Smooth muscle cell (in vitro differentiated cells): ENCODE measurements at regions not wholly inside any gene's neighbourhood (a gene's known extent, or its start where the extent isn't known, plus 50 kb on each side); places are given as distances from the start of the nearest gene placed in this dataset.

ENCODE experiments used
- DNase-seq: peaks from one replicate; lab custom pipeline; 2025; ENCODE audit not compliant: unreplicated experiment; lab: John Stamatoyannopoulos, UW
- H2AFZ ChIP-seq: fragments of 200-600 bp; sonication (generic); 2 replicates; pipeline ENCODE4 v1.6.0; 2016; ENCODE audit warnings: antibody characterized with exemption, low read depth, mild to moderate bottlenecking
- H3F3A ChIP-seq: fragments of 200-600 bp; sonication (generic); 2 replicates; pipeline ENCODE4 v1.6.0; 2017; ENCODE audit warnings: antibody characterized with exemption, low read depth
- H3K27ac ChIP-seq: fragments of 200-600 bp; sonication (generic); 2 replicates; pipeline ENCODE4 v1.5.1; 2016; ENCODE audit warnings: low read depth, mild to moderate bottlenecking
- H3K27me3 ChIP-seq: fragments of 200-600 bp; sonication (generic); 2 replicates; pipeline ENCODE4 v1.6.1; 2016; ENCODE audit warnings: low read depth, mild to moderate bottlenecking
- H3K36me3 ChIP-seq: fragments of 200-600 bp; sonication (generic); 2 replicates; pipeline ENCODE4 v1.5.1; 2016; ENCODE audit warnings: low read depth
- H3K4me1 ChIP-seq: fragments of 200-600 bp; sonication (generic); 2 replicates; pipeline ENCODE4 v1.5.1; 2016; ENCODE audit warnings: low read depth
- H3K4me2 ChIP-seq: fragments of 200-600 bp; sonication (generic); 2 replicates; pipeline ENCODE4 v1.6.0; 2016; ENCODE audit warnings: mild to moderate bottlenecking
- H3K4me3 ChIP-seq: fragments of 200-600 bp; sonication (generic); 2 replicates; pipeline ENCODE4 v1.5.1; 2016; ENCODE audit warnings: mild to moderate bottlenecking
- H3K79me2 ChIP-seq: fragments of 200-600 bp; sonication (generic); 2 replicates; pipeline ENCODE4 v1.6.0; 2016; ENCODE audit warnings: low read depth, mild to moderate bottlenecking
- H3K9ac ChIP-seq: fragments of 200-600 bp; sonication (generic); 2 replicates; pipeline ENCODE4 v1.6.0; 2016; ENCODE audit warnings: low read depth
- H3K9me3 ChIP-seq: fragments of 200-600 bp; sonication (generic); replicated peaks from 2 replicates; pipeline ENCODE4 v1.5.1; 2016; ENCODE audit warnings: low read depth
- H4K20me1 ChIP-seq: fragments of 200-600 bp; sonication (generic); 2 replicates; pipeline ENCODE4 v1.6.0; 2016; ENCODE audit warnings: low read depth
- CTCF ChIP-seq: fragments of 200-600 bp; sonication (generic); IDR thresholded peaks from 2 replicates; pipeline ENCODE4 v1.5.1; 2017; ENCODE audit warnings: borderline replicate concordance, mild to moderate bottlenecking, antibody characterized with exemption; ENCODE audit not compliant: insufficient read depth, poor library complexity, severe bottlenecking
- WGBS: methylation state at CpG from one replicate; pipeline ENCODE4 v1.1.7; 2016; ENCODE audit warnings: low lambda C conversion rate; 5-methylcytosine and 5-hydroxymethylcytosine counted together

- no peak overlapping the region for H2AFZ ChIP-seq
- H3K27ac ChIP-seq = no peak overlapping the region
- H3K4me1 ChIP-seq = no peaks in the 10 kb centered on the region
- no peaks in the 10 kb centered on the region for H3K79me2 ChIP-seq
- H3K4me3 ChIP-seq = no peak overlapping the region
- no peak overlapping the region for H3K4me2 ChIP-seq
- no peak overlapping the region for H3K9ac ChIP-seq
- no peak for TF ChIP-seq CTCF
- no peaks in the 10 kb centered on the region for H4K20me1 ChIP-seq
- H3F3A ChIP-seq = no peaks in the 10 kb centered on the region
- WGBS = 76% methylated on average over 8 of the region's 8 CpGs
- H3K27me3 ChIP-seq = peaks cover 4% of the 10 kb centered on the region
- no peaks in the 10 kb centered on the region for H3K9me3 ChIP-seq
- DNase-seq = no peak
- H3K36me3 ChIP-seq = no peaks in the 10 kb centered on the region
These were observed 321.5 kb downstream of the NFIB start for GRCh38 chr9:13992138-13993088.

GRCh38 chr9:13991395-13991794, 322.5 kb downstream of the NFIB start:
- no peak overlapping the region for H3K9ac ChIP-seq
- no peaks in the 10 kb centered on the region for H3K79me2 ChIP-seq
- H3K4me2 ChIP-seq = no peak overlapping the region
- H3F3A ChIP-seq = no peaks in the 10 kb centered on the region
- no peak overlapping the region for H3K4me3 ChIP-seq
- no peaks in the 10 kb centered on the region for H3K36me3 ChIP-seq
- 94% methylated on average over 1 of the region's 1 CpG for WGBS
- no peak for TF ChIP-seq CTCF
- peaks cover 4% of the 10 kb centered on the region for H3K27me3 ChIP-seq
- no peak for DNase-seq
- H4K20me1 ChIP-seq = no peaks in the 10 kb centered on the region
- H2AFZ ChIP-seq = no peak overlapping the region
- no peaks in the 10 kb centered on the region for H3K9me3 ChIP-seq
- no peaks in the 10 kb centered on the region for H3K4me1 ChIP-seq
- no peak overlapping the region for H3K27ac ChIP-seq

- Histone ChIP-seq H3K4me2 (no peak overlapping the region), H3K36me3 (no peaks in the 10 kb centered on the region), H4K20me1 (no peaks in the 10 kb centered on the region), H3K4me1 (no peaks in the 10 kb centered on the region), H3K27me3 (peaks cover 4% of the 10 kb centered on the region), H3K27ac (no peak overlapping the region), H3K9me3 (no peaks in the 10 kb centered on the region), H3K9ac (no peak overlapping the region), H3K79me2 (no peaks in the 10 kb centered on the region), H3K4me3 (no peak overlapping the region), H2AFZ (no peak overlapping the region), H3F3A (no peaks in the 10 kb centered on the region)
- TF ChIP-seq CTCF = no peak
- no peak for DNase-seq
- 94% methylated on average over 4 of the region's 4 CpGs for WGBS
These were observed 322.9 kb downstream of the NFIB start for GRCh38 chr9:13990994-13991393.

- TF ChIP-seq CTCF = no peak
- H3F3A ChIP-seq = no peaks in the 10 kb centered on the region
- no peaks in the 10 kb centered on the region for H3K79me2 ChIP-seq
- H3K9me3 ChIP-seq = no peaks in the 10 kb centered on the region
- H3K36me3 ChIP-seq = no peaks in the 10 kb centered on the region
- H3K4me3 ChIP-seq = no peak overlapping the region
- no peak overlapping the region for H3K4me2 ChIP-seq
- no peak overlapping the region for H2AFZ ChIP-seq
- H3K27me3 ChIP-seq = peaks cover 4% of the 10 kb centered on the region
- H4K20me1 ChIP-seq = no peaks in the 10 kb centered on the region
- no peaks in the 10 kb centered on the region for H3K4me1 ChIP-seq
- no peak overlapping the region for H3K9ac ChIP-seq
- no peak overlapping the region for H3K27ac ChIP-seq
- DNase-seq = no peak
These were observed 323.6 kb downstream of the NFIB start for GRCh38 chr9:13990331-13990730.
